Fibroblast of lung (primary cell): ENCODE measurements at regions not wholly inside any gene's neighbourhood (a gene's known extent, or its start where the extent isn't known, plus 50 kb on each side); places are given as distances from the start of the nearest gene placed in this dataset.
A peak's percentile ranks its signal among the peaks of the same experiment; 100 is the strongest.

Experiments used
- DNase-seq, 2 donors: peaks; one replicate each; pipeline versions ENCODE4 v3.0.0 to v3.0.0-alpha.2; 2010; ENCODE audit warnings: low read depth in 2 of 2
- H2AFZ ChIP-seq: 2 replicates; pipeline ENCODE4 v1.5.1; 2012; ENCODE audit warnings: low read length, control low read depth, inconsistent platforms
- H3K27ac ChIP-seq: 2 replicates; pipeline ENCODE4 v1.5.1; 2011; ENCODE audit warnings: low read length, control low read depth; ENCODE audit not compliant: insufficient read depth
- H3K27me3 ChIP-seq: 2 replicates; pipeline ENCODE4 v1.5.1; 2011; ENCODE audit warnings: mild to moderate bottlenecking, low read length; ENCODE audit not compliant: control insufficient read depth, insufficient read depth
- H3K36me3 ChIP-seq: 2 replicates; pipeline ENCODE4 v1.5.1; 2011; ENCODE audit warnings: low read length; ENCODE audit not compliant: control insufficient read depth, insufficient read depth
- H3K4me1 ChIP-seq: 2 replicates; pipeline ENCODE4 v1.5.1; 2011; ENCODE audit warnings: low read length; ENCODE audit not compliant: control insufficient read depth, insufficient read depth; ENCODE audit errors: extremely low read depth
- H3K4me2 ChIP-seq: 2 replicates; pipeline ENCODE4 v1.5.1; 2011; ENCODE audit warnings: low read length, control low read depth; ENCODE audit not compliant: insufficient read depth; ENCODE audit errors: extremely low read depth
- H3K4me3 ChIP-seq, 4 experiments: fragments of 200-600 bp in 1 of 4; sonication (generic) in 1 of 4; replicated peaks in 1 of 4; 2 replicates each; pipeline ENCODE4 v1.5.1; 2011 to 2016; ENCODE audit warnings: low read length in 4 of 4, low read depth in 3 of 4, mild to moderate bottlenecking in 3 of 4, control low read depth in 2 of 4, inconsistent platforms in 1 of 4, mixed read lengths in 1 of 4; ENCODE audit not compliant: insufficient read depth in 1 of 4; ENCODE audit errors: control extremely low read depth in 1 of 4
- H3K79me2 ChIP-seq: 2 replicates; pipeline ENCODE4 v1.5.1; 2012; ENCODE audit warnings: mild to moderate bottlenecking, low read length, inconsistent platforms; ENCODE audit not compliant: control insufficient read depth, insufficient read depth
- H3K9ac ChIP-seq: 2 replicates; pipeline ENCODE4 v1.5.1; 2011; ENCODE audit warnings: mild to moderate bottlenecking, low read length, control low read depth; ENCODE audit not compliant: insufficient read depth
- H3K9me3 ChIP-seq: 2 replicates; pipeline ENCODE4 v1.5.1; 2012; ENCODE audit warnings: low read depth, low read length; ENCODE audit not compliant: control insufficient read depth, insufficient read depth
- H4K20me1 ChIP-seq: 2 replicates; pipeline ENCODE4 v1.5.1; 2011; ENCODE audit warnings: low read length; ENCODE audit not compliant: control insufficient read depth, insufficient read depth; ENCODE audit errors: extremely low read depth
- CTCF ChIP-seq, 2 donors: IDR thresholded peaks in 1 of 2; conservative IDR thresholded peaks in 1 of 2; 1 replicate in 1 of 2; 2 replicates in 1 of 2; pipeline ENCODE4 v1.5.1; 2011 to 2012; ENCODE audit warnings: low read length in 2 of 2, control low read depth in 1 of 2, inconsistent platforms in 1 of 2, low read depth in 1 of 2, mild to moderate bottlenecking in 1 of 2
- EZH2 ChIP-seq: IDR thresholded peaks from 2 replicates; pipeline ENCODE4 v1.5.1; 2012; ENCODE audit warnings: low read length, control low read depth, mild to moderate bottlenecking; ENCODE audit errors: missing control alignments

- peak overlapping the region; percentile 57 for H3K9ac ChIP-seq
- peak overlapping the region in 3 of 4 experiments; percentile 26 to 44 (median 34) for H3K4me3 ChIP-seq
- H2AFZ ChIP-seq: peak overlapping the region; percentile 91
- peak overlapping the region; percentile 92 for H3K4me2 ChIP-seq
- no peaks in the 10 kb centered on the region for H3K79me2 ChIP-seq
- TF ChIP-seq CTCF (conservative IDR thresholded peaks at IDR 0.05 in 1 of 2, IDR thresholded peaks at IDR 0.05 in 1 of 2; ENCODE audit: low read depth in 1 of 2, low read length in 2 of 2): no peak
- no peaks in the 10 kb centered on the region for H3K9me3 ChIP-seq
- peak; percentile 35 to 50 for DNase-seq
- no peaks in the 10 kb centered on the region for H4K20me1 ChIP-seq
- peaks cover 38% of the 10 kb centered on the region for H3K4me1 ChIP-seq
- peak overlapping the region; percentile 94 for H3K27ac ChIP-seq
- H3K27me3 ChIP-seq: no peaks in the 10 kb centered on the region
- H3K36me3 ChIP-seq: no peaks in the 10 kb centered on the region
These were observed 209.4 kb upstream of the FOXF1 start for GRCh38 chr16:86300746-86301481.

DNA sequence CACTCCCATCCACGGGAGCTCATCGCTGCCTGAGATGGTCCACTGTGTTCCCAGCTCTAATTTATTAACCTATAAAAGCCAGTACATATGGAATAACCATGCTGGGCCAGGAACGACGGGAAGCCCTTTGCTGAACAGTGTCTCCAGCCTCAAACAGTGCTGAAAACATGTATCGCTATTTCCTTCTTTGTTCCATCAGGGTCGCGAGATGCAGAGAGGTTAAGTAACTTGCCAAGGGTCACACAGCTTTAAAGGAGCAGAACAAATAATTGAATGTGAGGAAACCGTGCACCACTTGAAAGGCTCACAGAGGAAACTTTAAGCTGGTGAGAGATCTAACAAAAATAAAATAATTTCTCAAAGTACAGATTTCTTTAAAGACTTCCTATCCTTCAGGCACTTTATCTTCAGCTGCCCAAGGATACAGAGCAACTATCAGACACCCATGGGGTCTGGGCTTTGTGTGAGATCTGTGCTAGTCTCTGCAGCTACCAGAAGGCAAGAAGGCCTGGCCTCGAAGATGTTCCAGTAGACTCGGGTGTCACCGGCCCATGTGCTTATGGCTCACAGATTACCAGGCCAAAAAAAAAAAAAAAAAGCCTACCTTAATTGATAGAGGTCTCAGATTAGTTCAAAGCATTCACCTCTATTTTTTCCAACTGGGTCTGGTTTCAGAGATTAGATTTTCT is 207.8 kb upstream of the FOXF1 start:
- Histone ChIP-seq H3K9me3 (no peaks in the 10 kb centered on the region), H3K36me3 (no peaks in the 10 kb centered on the region), H4K20me1 (no peaks in the 10 kb centered on the region), H3K4me1 (peaks cover 41% of the 10 kb centered on the region), H3K4me3 (no peak overlapping the region), H2AFZ (no peak overlapping the region), H3K27ac (peak overlapping the region; percentile 91), H3K4me2 (no peak overlapping the region), H3K27me3 (no peaks in the 10 kb centered on the region), H3K9ac (no peak overlapping the region), H3K79me2 (no peaks in the 10 kb centered on the region)
- no peak for DNase-seq
- TF ChIP-seq EZH2 (no peak), CTCF (conservative IDR thresholded peaks at IDR 0.05 in 1 of 2, IDR thresholded peaks at IDR 0.05 in 1 of 2; ENCODE audit: low read depth in 1 of 2, low read length in 2 of 2) (no peak)

- TF ChIP-seq CTCF (conservative IDR thresholded peaks at IDR 0.05 in 1 of 2, IDR thresholded peaks at IDR 0.05 in 1 of 2; ENCODE audit: low read depth in 1 of 2, low read length in 2 of 2) (no peak), EZH2 (no peak)
- Histone ChIP-seq H3K27ac (peak overlapping the region; percentile 91), H3K4me2 (peak overlapping the region; percentile 89), H3K9ac (peak overlapping the region; percentile 55), H3K27me3 (no peaks in the 10 kb centered on the region), H3K4me3 (peak overlapping the region; percentile 39 to 54 (median 42)), H3K79me2 (no peaks in the 10 kb centered on the region), H3K4me1 (peaks cover 33% of the 10 kb centered on the region), H3K9me3 (no peaks in the 10 kb centered on the region), H3K36me3 (no peaks in the 10 kb centered on the region), H2AFZ (peak overlapping the region; percentile 56), H4K20me1 (no peaks in the 10 kb centered on the region)
- DNase-seq: peak in 1 of 2 donors; percentile 71
These were observed 206.3 kb upstream of the FOXF1 start for GRCh38 chr16:86303787-86304678.
